ENCODE measurements at regions not wholly inside any gene's neighbourhood (a gene's known extent, or its start where the extent isn't known, plus 50 kb on each side); places are given as distances from the start of the nearest gene placed in this dataset.

DNA sequence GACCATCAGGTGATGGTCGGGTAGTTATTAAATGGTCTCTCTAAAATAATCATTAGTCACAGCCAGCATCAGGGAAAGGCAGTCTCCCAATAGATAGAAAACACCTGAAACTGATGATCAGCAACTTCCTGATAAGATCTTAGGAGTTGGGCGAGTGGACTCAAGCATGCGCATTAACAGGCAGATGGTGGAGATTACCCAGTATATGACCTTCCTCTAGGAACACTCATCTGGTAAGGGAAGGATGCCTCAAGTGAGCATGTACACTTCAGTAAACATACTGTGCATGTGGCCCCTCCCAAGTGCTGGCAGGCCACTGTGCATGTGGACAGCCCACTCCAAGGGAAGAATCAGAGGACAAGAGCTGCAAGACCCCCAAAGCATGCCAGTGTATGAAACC, 105.9 kb downstream of the ABCC12 start:
- Histone ChIP-seq H3K27me3 (no peaks in the 10 kb centered on the region), H3K4me1 (no peaks in the 10 kb centered on the region), H3K36me3 (no peaks in the 10 kb centered on the region), H3K9me3 (no peaks in the 10 kb centered on the region), H3K27ac (no peak overlapping the region), H3K4me3 (no peak overlapping the region)
- no peak for DNase-seq (ENCODE audit: low spot score in 2 of 2)
- TF ChIP-seq POLR2AphosphoS5 (IDR thresholded peaks at IDR 0.05), result no peak
- TF ChIP-seq POLR2A (IDR thresholded peaks at IDR 0.05), result no peak
- TF ChIP-seq, protein P1, sequence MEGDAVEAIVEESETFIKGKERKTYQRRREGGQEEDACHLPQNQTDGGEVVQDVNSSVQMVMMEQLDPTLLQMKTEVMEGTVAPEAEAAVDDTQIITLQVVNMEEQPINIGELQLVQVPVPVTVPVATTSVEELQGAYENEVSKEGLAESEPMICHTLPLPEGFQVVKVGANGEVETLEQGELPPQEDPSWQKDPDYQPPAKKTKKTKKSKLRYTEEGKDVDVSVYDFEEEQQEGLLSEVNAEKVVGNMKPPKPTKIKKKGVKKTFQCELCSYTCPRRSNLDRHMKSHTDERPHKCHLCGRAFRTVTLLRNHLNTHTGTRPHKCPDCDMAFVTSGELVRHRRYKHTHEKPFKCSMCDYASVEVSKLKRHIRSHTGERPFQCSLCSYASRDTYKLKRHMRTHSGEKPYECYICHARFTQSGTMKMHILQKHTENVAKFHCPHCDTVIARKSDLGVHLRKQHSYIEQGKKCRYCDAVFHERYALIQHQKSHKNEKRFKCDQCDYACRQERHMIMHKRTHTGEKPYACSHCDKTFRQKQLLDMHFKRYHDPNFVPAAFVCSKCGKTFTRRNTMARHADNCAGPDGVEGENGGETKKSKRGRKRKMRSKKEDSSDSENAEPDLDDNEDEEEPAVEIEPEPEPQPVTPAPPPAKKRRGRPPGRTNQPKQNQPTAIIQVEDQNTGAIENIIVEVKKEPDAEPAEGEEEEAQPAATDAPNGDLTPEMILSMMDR (IDR thresholded peaks at IDR 0.05), result no peak
- intact Hi-C loops (cut with DNase I; ENCODE audit: low total_unique reads), result no loop called here

DNA sequence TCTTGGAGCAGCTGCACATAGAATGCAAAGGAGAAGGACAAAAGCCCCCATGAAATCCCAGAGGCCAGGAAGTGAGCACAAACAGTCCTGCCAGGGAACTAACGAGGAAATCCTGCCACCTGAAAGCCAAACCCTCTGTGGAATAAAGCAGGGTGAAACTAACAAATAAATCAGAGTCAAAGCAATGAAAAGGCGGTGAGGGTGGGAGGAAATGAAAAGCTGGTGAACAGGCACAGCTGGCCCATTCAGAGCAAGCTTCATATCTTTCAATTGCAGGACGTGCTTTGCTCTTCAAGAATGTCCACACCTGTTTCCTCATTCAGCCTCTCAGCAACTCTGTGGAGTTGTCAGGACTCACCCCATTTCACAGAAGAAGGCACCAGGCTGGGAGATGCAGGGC, 108.1 kb downstream of the ABCC12 start:
- Histone ChIP-seq H3K36me3 (no peaks in the 10 kb centered on the region), H3K27me3 (no peaks in the 10 kb centered on the region), H3K27ac (no peak overlapping the region), H3K4me1 (no peaks in the 10 kb centered on the region), H3K4me3 (no peak overlapping the region), H3K9me3 (no peaks in the 10 kb centered on the region)
- DNase-seq (ENCODE audit: low spot score in 2 of 2), result no peak
- TF ChIP-seq POLR2A (IDR thresholded peaks at IDR 0.05) (no peak), POLR2AphosphoS5 (IDR thresholded peaks at IDR 0.05) (no peak)
- TF ChIP-seq, protein P1 (IDR thresholded peaks at IDR 0.05), result no peak
- intact Hi-C loops (cut with DNase I; ENCODE audit: low total_unique reads), result no loop called here

DNA sequence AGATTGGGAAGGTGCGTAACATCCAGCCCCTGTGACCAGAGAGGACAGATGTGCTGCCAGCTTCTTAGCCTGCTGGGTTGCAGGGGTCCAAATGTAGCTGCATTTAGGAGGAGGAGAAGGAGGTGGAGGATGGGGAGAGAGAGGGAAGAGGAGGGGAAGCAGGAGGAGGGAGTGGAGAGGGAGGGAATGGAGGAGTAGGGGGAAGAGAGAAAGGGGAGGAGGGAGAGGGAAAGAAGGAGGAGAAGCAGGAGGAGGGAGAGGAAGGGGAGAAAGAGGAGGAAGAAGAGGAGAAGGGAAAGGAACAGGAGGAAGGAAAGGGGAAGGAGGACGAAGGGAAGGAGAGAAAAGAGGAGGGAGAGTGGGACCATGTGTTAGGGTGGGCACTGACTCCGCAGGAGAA, 108.6 kb downstream of the ABCC12 start:
- Histone ChIP-seq H3K36me3 (no peaks in the 10 kb centered on the region), H3K27me3 (no peaks in the 10 kb centered on the region), H3K9me3 (no peaks in the 10 kb centered on the region), H3K4me1 (peaks cover 0 to 2% of the 10 kb centered on the region in 2 donors), H3K4me3 (no peak overlapping the region), H3K27ac (no peak overlapping the region)
- intact Hi-C loops (cut with DNase I; ENCODE audit: low total_unique reads), result no loop called here
- no peak for TF ChIP-seq POLR2AphosphoS5 (IDR thresholded peaks at IDR 0.05)
- TF ChIP-seq, protein P1 (IDR thresholded peaks at IDR 0.05), result no peak
- no peak for TF ChIP-seq POLR2A (IDR thresholded peaks at IDR 0.05)
- DNase-seq (ENCODE audit: low spot score in 2 of 2), result no peak

DNA sequence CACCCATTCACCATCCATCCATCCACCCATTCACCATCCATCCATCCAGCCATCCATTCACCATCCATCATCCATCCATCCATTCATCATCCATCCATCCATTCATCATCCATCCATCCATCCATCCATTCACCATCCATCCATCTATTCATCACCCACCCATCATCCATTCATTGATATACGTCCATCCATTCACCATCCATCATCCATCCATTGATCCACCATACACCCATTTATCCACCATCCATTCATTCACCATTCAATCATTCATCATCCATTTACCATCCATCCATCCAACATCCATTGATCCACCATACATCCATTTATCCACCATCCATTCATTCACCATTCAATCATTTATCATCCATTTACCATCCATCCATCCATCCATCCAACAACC, 111.7 kb downstream of the ABCC12 start:
- TF ChIP-seq POLR2AphosphoS5 (IDR thresholded peaks at IDR 0.05) (no peak), POLR2A (IDR thresholded peaks at IDR 0.05) (no peak)
- TF ChIP-seq, protein P1 (IDR thresholded peaks at IDR 0.05), result no peak
- Histone ChIP-seq H3K4me3 (no peak overlapping the region), H3K9me3 (no peaks in the 10 kb centered on the region), H3K27me3 (no peaks in the 10 kb centered on the region), H3K27ac (no peak overlapping the region), H3K36me3 (no peaks in the 10 kb centered on the region), H3K4me1 (peaks cover 0 to 3% of the 10 kb centered on the region in 2 donors)
- intact Hi-C loops (cut with DNase I; ENCODE audit: low total_unique reads), result no loop called here
- no peak for DNase-seq (ENCODE audit: low spot score in 2 of 2)

DNA sequence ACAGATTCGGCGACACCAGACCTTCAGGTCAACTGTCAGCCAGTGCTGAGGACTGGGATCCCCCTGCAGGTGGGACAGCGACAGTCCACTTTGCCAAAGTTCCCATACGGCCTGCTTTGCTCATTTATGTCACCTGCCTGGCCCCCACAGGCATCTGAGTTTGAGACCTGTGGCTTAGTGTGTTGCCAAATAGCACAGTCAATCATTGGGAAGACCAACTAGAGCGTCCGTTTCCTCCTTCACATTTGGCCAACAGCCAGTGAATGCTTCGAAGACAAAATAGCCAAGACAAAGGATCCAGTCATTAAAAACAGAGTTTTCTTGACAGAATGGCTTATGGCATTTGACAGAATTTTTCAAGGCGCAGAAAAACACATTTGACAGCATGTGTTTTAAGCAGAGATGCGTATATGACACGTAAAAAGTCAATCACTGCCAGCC, 113.8 kb downstream of the ABCC12 start:
- intact Hi-C loops (cut with DNase I; ENCODE audit: low total_unique reads), result no loop called here
- no peak overlapping the region for H3K4me3 ChIP-seq
- peaks cover 0 to 3% of the 10 kb centered on the region in 2 donors for H3K4me1 ChIP-seq
- DNase-seq (ENCODE audit: low spot score in 2 of 2), result no peak
- H3K9me3 ChIP-seq, result no peaks in the 10 kb centered on the region
- no peaks in the 10 kb centered on the region for H3K36me3 ChIP-seq
- TF ChIP-seq POLR2A (IDR thresholded peaks at IDR 0.05), result no peak
- no peaks in the 10 kb centered on the region for H3K27me3 ChIP-seq
- H3K27ac ChIP-seq, result no peak overlapping the region

- Histone ChIP-seq H3K9me3 (no peaks in the 10 kb centered on the region), H3K27me3 (no peaks in the 10 kb centered on the region), H3K4me3 (no peak overlapping the region), H3K36me3 (no peaks in the 10 kb centered on the region), H3K4me1 (no peaks in the 10 kb centered on the region), H3K27ac (no peak overlapping the region)
- intact Hi-C loops (cut with DNase I; ENCODE audit: low total_unique reads), result no loop called here
- no peak for DNase-seq (ENCODE audit: low spot score in 2 of 2)
- TF ChIP-seq POLR2A (IDR thresholded peaks at IDR 0.05) (no peak), POLR2AphosphoS5 (IDR thresholded peaks at IDR 0.05) (no peak)
- TF ChIP-seq, protein P1 (IDR thresholded peaks at IDR 0.05), result no peak
Measured at GRCh38 chr16:48035142-48035541, 120.7 kb downstream of the ABCC12 start.
